Heart left ventricle (tissue), 13 donors: ENCODE measurements at regions not wholly inside any gene's neighbourhood (a gene's known extent, or its start where the extent isn't known, plus 50 kb on each side); places are given as distances from the start of the nearest gene placed in this dataset.
"Not testable (repeated sequence)": the region's sequence is repeated elsewhere in the genome, so short reads cannot be mapped to it uniquely, and the experiment has no call there.

ENCODE experiments used
- POLR2A ChIP-seq, 2 donors: fragments of 450-650 bp; IDR thresholded peaks; one replicate each; pipeline ENCODE4 v1.6.1; 2017; ENCODE audit warnings: antibody characterized with exemption in 2 of 2, mild to moderate bottlenecking in 2 of 2, moderate library complexity in 2 of 2
- TF ChIP-seq, protein P1 (sequence below), 12 donors: fragments of 200-600 bp; sonication (generic) in 4 of 12; IDR thresholded peaks; one replicate each; pipeline versions ENCODE4 v1.5.0 to v1.8.0; 2018 to 2022; ENCODE audit warnings: antibody characterized with exemption in 12 of 12, mild to moderate bottlenecking in 5 of 12
- donor health status: ischemic (EF 13 %, LVEDD 7.1; RV severe dilation, severe dysfunction).
- donor health status: DM: no; HTN: yes; CAD: no.
- donor health status: DM: no; HTN: no; CAD: no.
- donor health status: ischemic (EF 25% LVEDD 6.9; RV normal size, moderate dysfunction).
- donor health status: ischemic (EF 25% LVEDD 5.7; RV mildly dilated, moderate dysfunction).
- donor health status: ischemic (EF 35%, LVEDD 5.7; RV mildly dilated, moderate dysfunction).
- donor health status: nonischemic (EF 11% LVEDD 7.7; RV severe dilation, severe dysfunction).
- donor health status: DM: yes; HTN: yes; CAD: no.
- donor health status: PGD.
- donor health status: ischemic (EF 29% LVEDD 5.4; RV normal size, mild dysfunction).
- donor health status: nonischemic (EF 23%, LVEDD 6.1; RV moderate dilation, normal function).

DNA sequence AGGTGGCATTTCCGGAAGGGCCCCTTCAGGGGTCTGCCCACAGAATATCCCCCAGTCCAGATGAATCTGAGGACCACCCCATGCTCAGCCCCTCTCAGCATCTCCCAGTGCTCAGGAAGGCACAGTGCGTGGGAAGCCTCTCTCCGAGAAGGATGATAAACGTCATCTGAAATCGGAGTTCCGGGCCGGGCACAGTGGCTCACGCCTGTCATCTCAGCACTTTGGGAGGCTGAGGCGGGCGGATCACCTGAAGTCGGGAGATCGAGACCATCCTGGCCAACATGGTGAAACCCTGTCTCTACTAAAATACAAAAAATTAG lies 74.5 kb upstream of the PPP1R26 start:
- TF ChIP-seq POLR2A (IDR thresholded peaks at IDR 0.05): not testable (repeated sequence)
- TF ChIP-seq, protein P1, sequence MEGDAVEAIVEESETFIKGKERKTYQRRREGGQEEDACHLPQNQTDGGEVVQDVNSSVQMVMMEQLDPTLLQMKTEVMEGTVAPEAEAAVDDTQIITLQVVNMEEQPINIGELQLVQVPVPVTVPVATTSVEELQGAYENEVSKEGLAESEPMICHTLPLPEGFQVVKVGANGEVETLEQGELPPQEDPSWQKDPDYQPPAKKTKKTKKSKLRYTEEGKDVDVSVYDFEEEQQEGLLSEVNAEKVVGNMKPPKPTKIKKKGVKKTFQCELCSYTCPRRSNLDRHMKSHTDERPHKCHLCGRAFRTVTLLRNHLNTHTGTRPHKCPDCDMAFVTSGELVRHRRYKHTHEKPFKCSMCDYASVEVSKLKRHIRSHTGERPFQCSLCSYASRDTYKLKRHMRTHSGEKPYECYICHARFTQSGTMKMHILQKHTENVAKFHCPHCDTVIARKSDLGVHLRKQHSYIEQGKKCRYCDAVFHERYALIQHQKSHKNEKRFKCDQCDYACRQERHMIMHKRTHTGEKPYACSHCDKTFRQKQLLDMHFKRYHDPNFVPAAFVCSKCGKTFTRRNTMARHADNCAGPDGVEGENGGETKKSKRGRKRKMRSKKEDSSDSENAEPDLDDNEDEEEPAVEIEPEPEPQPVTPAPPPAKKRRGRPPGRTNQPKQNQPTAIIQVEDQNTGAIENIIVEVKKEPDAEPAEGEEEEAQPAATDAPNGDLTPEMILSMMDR (IDR thresholded peaks at IDR 0.05): not testable (repeated sequence)
